Epithelial cell of proximal tubule (primary cell): ENCODE measurements at regions not wholly inside any gene's neighbourhood (a gene's known extent, or its start where the extent isn't known, plus 50 kb on each side); places are given as distances from the start of the nearest gene placed in this dataset.
"Not testable (repeated sequence)": the region's sequence is repeated elsewhere in the genome, so short reads cannot be mapped to it uniquely, and the experiment has no call there.

Experiments used
- DNase-seq: peaks from one replicate; pipeline ENCODE4 v3.0.0-alpha.2; 2011; ENCODE audit warnings: low read depth
- H3K4me3 ChIP-seq: 2 replicates; pipeline ENCODE4 v1.5.1; 2011; ENCODE audit warnings: low read depth, mild to moderate bottlenecking, low read length
- CTCF ChIP-seq: conservative IDR thresholded peaks from 2 replicates; pipeline ENCODE4 v1.5.1; 2012; ENCODE audit warnings: low read depth, mild to moderate bottlenecking, low read length

GRCh38 chr4:8675906-8676305, 83.3 kb downstream of the CPZ start:
- TF ChIP-seq CTCF: no peak
- DNase-seq: no peak

GRCh38 chr4:8675383-8675782, 82.8 kb downstream of the CPZ start:
- no peak for TF ChIP-seq CTCF
- no peak overlapping the region for H3K4me3 ChIP-seq
- no peak for DNase-seq

More at GRCh38 chr4:8675906-8676305, 83.3 kb downstream of the CPZ start:
- H3K4me3 ChIP-seq: no peak overlapping the region

- no peak for DNase-seq
- no peak overlapping the region for H3K4me3 ChIP-seq
- TF ChIP-seq CTCF: no peak
Observed at GRCh38 chr4:8674311-8674885, 81.8 kb downstream of the CPZ start.

- not testable (repeated sequence) for H3K4me3 ChIP-seq, DNase-seq
Observed at GRCh38 chr4:8673106-8673505, 80.5 kb downstream of the CPZ start.

GRCh38 chr4:8672486-8672885, 79.9 kb downstream of the CPZ start:
- H3K4me3 ChIP-seq: no peak overlapping the region
- no peak for TF ChIP-seq CTCF
- no peak for DNase-seq

GRCh38 chr4:8671712-8672290, 79.2 kb downstream of the CPZ start:
- H3K4me3 ChIP-seq: no peak overlapping the region
- no peak for TF ChIP-seq CTCF
- DNase-seq: no peak
